HG03159 (cell line): ENCODE measurements at regions not wholly inside any gene's neighbourhood (a gene's known extent, or its start where the extent isn't known, plus 50 kb on each side); places are given as distances from the start of the nearest gene placed in this dataset.
"Not testable (repeated sequence)": the region's sequence is repeated elsewhere in the genome, so short reads cannot be mapped to it uniquely, and the experiment has no call there.

ENCODE experiments used
- ATAC-seq: cut with Tn5 transposase; IDR thresholded peaks from one replicate; pipeline ENCODE4 v1.9.1; 2021; ENCODE audit warnings: mild to moderate bottlenecking, moderate library complexity; ENCODE audit not compliant: unreplicated experiment

- ATAC-seq, result no peak
These were observed 231.3 kb upstream of the FAT1 start for GRCh38 chr4:186954956-186955355.

DNA sequence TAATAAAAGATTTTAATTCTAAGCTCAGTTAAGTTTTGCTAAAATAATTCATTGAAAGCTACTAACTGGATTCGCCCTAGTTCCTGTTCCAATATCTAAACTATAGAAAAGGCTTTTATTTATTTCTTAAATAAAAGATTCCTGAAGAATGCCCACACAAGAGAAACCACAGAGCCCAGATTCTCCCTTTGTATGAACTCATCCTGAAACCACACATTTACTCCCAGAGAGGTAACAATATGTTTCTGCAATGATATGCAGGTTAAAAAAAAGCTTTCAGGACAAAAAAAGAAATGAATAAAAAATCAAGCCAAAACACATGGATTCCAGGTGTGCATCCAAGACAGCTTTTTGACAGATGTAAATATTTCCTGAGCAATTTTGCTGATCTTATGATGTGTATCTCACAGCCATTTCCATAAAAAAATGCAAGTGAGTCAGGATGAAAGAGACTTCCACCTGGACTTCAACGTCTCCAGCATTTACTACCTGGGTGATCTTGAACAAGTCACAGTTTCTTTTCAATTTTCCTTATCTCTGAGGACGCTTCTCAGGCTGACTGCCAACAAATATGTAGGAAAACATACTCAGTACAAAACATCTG is 234.4 kb upstream of the FAT1 start:
- no peak for ATAC-seq

GRCh38 chr4:186958726-186959350 is 235.2 kb upstream of the FAT1 start:
- no peak for ATAC-seq

- no peak for ATAC-seq
These were observed 256.5 kb upstream of the FAT1 start for GRCh38 chr4:186979961-186980745.

GRCh38 chr4:186981161-186981560 is 257.5 kb upstream of the FAT1 start:
- ATAC-seq, result no peak

GRCh38 chr4:186982160-186982559 is 258.5 kb upstream of the FAT1 start:
- no peak for ATAC-seq

- no peak for ATAC-seq
These were observed 260.5 kb upstream of the FAT1 start for GRCh38 chr4:186984105-186984644.

GRCh38 chr4:186999686-187000085 is 276.0 kb upstream of the FAT1 start:
- no peak for ATAC-seq

DNA sequence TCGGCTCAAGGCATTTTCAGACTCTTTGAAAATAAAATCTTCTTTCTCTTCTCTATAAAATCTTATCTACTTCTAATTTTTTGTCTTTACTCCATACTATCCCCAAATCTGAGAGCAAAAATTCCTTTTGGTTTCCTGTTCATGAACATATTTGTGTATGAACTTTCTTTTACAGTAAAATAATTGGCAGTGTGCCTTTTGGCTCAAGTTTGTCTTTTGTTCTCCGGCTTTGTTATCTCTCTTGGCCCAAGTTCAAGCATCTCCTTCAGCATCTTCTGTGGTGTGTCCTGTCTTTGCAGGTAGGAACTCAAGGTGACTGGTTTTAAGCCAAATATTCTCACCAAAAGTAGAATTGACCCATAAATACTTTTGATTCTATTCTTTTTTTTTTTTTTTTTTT is 276.6 kb upstream of the FAT1 start:
- no peak for ATAC-seq

- not testable (repeated sequence) for ATAC-seq
These were observed 278.5 kb upstream of the FAT1 start for GRCh38 chr4:187002133-187002532.

DNA sequence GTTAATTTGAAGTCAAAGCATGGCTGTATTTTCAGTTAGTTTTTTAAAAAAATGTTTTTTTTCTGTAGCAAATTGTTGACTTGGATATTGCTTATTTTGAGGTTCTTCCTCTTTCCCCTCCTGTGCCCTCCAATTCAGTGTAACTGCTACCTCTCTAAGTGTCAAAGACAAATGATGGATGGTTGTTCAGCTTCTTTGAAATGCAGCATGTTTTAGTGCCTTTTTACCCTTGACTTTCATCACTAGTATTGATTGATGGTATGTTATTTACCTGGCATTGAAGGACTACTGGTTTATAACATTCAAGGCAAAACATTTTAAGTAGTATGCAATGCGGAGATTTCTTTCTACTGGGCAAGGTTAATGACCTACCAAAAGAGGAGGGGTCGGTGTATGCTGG is 281.0 kb upstream of the FAT1 start:
- no peak for ATAC-seq

DNA sequence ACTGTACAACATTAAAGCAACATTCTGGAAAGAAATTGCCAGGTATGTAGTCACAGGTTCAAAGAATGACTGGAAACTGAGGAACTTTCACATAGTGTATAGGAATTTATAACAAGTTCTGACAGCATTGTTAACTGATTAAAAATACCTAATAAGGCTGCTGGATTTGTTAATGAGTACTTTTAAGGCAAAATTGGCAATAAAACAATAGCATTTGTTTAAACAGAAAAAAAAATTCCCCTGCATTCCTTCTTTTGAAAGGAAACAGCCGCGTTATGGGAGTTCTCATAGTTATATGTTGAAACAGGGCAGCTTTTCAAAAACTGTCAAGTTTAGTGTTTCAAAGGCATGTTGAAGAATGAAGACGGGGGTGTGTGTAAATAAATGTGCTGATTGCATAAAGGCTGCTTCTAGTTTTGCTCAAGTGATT is 282.5 kb upstream of the FAT1 start:
- ATAC-seq, result no peak

DNA sequence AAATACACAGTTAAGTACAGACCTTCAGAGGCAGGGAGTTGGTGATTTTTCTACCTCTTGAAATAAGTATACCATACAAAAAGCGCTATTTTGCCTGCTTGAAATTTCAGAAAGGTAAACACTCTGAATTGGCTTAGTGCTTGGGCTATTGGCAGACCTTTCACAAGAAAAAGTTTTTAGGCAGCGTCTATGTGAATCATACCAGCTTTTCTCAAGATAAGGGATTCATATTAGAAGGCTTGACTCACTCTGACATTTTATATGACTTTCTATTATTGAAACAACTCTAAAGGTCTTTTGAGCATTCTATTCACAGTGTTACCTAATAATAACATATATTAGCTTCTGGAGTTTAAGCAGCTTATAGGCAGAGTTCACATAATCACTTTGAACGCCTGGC is 286.4 kb upstream of the FAT1 start:
- no peak for ATAC-seq

GRCh38 chr4:187016101-187016500 is 292.4 kb upstream of the FAT1 start:
- ATAC-seq, result no peak

DNA sequence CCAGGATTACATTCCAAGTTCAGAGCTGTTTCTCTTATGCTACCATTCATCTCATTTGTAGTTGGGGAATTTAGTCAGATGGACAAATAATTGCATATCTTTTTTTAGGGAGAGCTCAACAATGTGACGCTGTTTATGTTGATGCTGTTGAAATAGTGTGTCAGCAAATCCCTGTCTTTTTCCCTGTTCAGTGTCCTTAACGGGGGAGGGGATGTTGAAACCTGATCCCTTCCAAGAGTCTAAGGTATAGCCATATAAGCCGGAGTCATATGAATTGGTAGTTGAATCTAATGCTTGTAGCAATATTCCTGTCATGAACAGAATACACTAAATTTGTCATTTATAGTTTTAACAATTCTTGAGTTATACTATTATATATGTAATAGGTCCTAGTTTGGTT is 293.5 kb upstream of the FAT1 start:
- no peak for ATAC-seq

DNA sequence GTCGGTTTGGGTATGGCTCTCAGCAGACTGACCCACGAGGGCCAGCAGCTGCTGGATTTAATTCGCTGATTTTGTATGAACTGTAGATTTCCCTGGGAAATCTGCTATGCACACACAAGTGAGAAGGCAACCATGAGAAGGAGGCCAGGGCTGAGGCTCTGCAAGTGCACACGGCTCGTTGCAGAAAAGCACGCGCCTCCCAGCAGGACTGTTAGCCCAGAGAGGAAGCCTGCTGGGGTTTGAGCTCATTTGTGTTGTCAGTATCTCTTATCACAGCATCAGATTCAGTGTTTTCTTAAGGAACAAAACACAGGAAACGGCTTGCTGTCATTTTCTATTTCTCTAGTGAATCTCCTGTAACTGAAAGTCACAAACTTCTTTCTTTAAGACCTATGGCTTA is 296.2 kb upstream of the FAT1 start:
- ATAC-seq, result no peak

GRCh38 chr4:187020676-187021075 is 297.0 kb upstream of the FAT1 start:
- no peak for ATAC-seq

- no peak for ATAC-seq
These were observed 298.0 kb upstream of the FAT1 start for GRCh38 chr4:187021436-187022205.

DNA sequence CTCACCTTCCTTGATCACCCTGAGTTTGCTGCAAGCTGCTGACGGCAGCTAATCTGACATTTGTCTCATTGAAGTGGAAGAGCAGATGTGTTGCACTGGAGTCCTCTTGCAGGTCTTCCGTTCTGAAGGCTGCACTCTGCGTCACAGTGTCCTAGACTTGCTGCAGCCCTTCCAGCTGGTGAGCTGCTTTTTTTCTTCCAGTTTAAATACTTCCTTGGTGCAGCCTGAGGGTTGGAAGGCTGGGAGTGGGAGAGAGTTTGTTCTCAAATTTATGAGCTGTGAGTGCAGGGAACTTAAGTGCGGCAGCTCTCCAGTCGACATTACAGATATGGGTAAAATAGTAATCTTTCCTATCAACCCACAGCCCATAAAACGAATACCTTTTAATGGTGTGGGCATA is 303.6 kb upstream of the FAT1 start:
- ATAC-seq, result no peak

GRCh38 chr4:187042251-187042650 is 318.6 kb upstream of the FAT1 start:
- no peak for ATAC-seq

DNA sequence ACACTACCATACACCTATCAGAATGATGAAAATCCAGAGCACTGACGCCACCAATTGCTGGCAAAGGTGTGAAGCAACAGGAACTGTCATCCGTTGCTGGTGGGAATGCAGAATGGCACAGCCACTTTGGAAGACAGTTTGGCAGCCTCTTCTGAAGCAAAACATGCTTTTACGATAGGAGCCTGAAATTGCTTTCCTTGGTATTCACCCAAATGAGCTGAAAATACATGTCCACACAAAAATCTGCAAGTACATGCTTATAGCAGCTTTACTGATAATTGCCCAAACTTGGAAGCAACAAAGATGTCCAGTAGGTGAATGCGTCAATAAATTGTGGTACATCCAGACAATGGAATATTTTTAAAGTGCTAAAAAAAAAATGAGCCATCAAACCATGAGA is 322.8 kb upstream of the FAT1 start:
- no peak for ATAC-seq
